GM18867 (cell line): ENCODE measurements at regions not wholly inside any gene's neighbourhood (a gene's known extent, or its start where the extent isn't known, plus 50 kb on each side); places are given as distances from the start of the nearest gene placed in this dataset.
"Not testable (repeated sequence)": the region's sequence is repeated elsewhere in the genome, so short reads cannot be mapped to it uniquely, and the experiment has no call there.

Experiments
- ATAC-seq: cut with Tn5 transposase; IDR thresholded peaks from one replicate; pipeline ENCODE4 v1.9.1; 2021; ENCODE audit warnings: mild to moderate bottlenecking, moderate library complexity; ENCODE audit not compliant: unreplicated experiment

GRCh38 chr2:65626831-65627230 is 194.4 kb upstream of the SPRED2 start:
- no peak for ATAC-seq

GRCh38 chr2:65625982-65626381 is 193.6 kb upstream of the SPRED2 start:
- ATAC-seq, result no peak

GRCh38 chr2:65622951-65623535 is 190.6 kb upstream of the SPRED2 start:
- ATAC-seq, result no peak

- ATAC-seq, result no peak
These were observed 190.1 kb upstream of the SPRED2 start for GRCh38 chr2:65622499-65622898.

GRCh38 chr2:65620524-65620923 is 188.1 kb upstream of the SPRED2 start:
- ATAC-seq, result no peak

GRCh38 chr2:65620026-65620425 is 187.6 kb upstream of the SPRED2 start:
- no peak for ATAC-seq

- ATAC-seq, result no peak
These were observed 183.2 kb upstream of the SPRED2 start for GRCh38 chr2:65615602-65616001.

GRCh38 chr2:65613968-65614555 is 181.7 kb upstream of the SPRED2 start:
- ATAC-seq, result no peak

- ATAC-seq, result no peak
These were observed 179.1 kb upstream of the SPRED2 start for GRCh38 chr2:65611488-65611887.

- ATAC-seq, result no peak
These were observed 176.5 kb upstream of the SPRED2 start for GRCh38 chr2:65608916-65609315.

- ATAC-seq, result no peak
These were observed 176.1 kb upstream of the SPRED2 start for GRCh38 chr2:65608466-65608865.

GRCh38 chr2:65607662-65608305 is 175.4 kb upstream of the SPRED2 start:
- no peak for ATAC-seq

GRCh38 chr2:65605743-65606058 is 173.3 kb upstream of the SPRED2 start:
- ATAC-seq, result peak; percentile 48

- no peak for ATAC-seq
These were observed 172.8 kb upstream of the SPRED2 start for GRCh38 chr2:65605058-65605742.

GRCh38 chr2:65604246-65604645 is 171.8 kb upstream of the SPRED2 start:
- ATAC-seq, result no peak

- ATAC-seq, result no peak
These were observed 170.3 kb upstream of the SPRED2 start for GRCh38 chr2:65602603-65603235.

GRCh38 chr2:65600871-65601270 is 168.5 kb upstream of the SPRED2 start:
- ATAC-seq, result not testable (repeated sequence)

GRCh38 chr2:65600351-65600750 is 168.0 kb upstream of the SPRED2 start:
- not testable (repeated sequence) for ATAC-seq

- ATAC-seq, result no peak
These were observed 167.3 kb upstream of the SPRED2 start for GRCh38 chr2:65599693-65600092.

GRCh38 chr2:65598996-65599395 is 166.6 kb upstream of the SPRED2 start:
- ATAC-seq, result no peak

- ATAC-seq, result no peak
These were observed 165.9 kb upstream of the SPRED2 start for GRCh38 chr2:65598264-65598663.

- no peak for ATAC-seq
These were observed 163.2 kb upstream of the SPRED2 start for GRCh38 chr2:65595630-65596029.
